Liver (tissue), 8 donors: ENCODE measurements at regions not wholly inside any gene's neighbourhood (a gene's known extent, or its start where the extent isn't known, plus 50 kb on each side); places are given as distances from the start of the nearest gene placed in this dataset.

Source experiments
- DNase-seq: peaks from one replicate; pipeline ENCODE4 v3.0.0-alpha.2; 2017; ENCODE audit warnings: low spot score
- H3K27ac ChIP-seq, 2 donors: one replicate each; pipeline ENCODE4 v1.7.0; 2013; ENCODE audit warnings: inconsistent platforms in 2 of 2, low read length in 2 of 2, control low read depth in 1 of 2, low read depth in 1 of 2, mild to moderate bottlenecking in 1 of 2
- H3K27me3 ChIP-seq, 4 donors: one replicate each; pipeline versions ENCODE4 v1.6.1 to v1.7.0; 2013; ENCODE audit warnings: low read length in 3 of 4, inconsistent platforms in 1 of 4, mild to moderate bottlenecking in 1 of 4, moderate library complexity in 1 of 4; ENCODE audit not compliant: control insufficient read depth in 4 of 4, insufficient read depth in 4 of 4
- H3K36me3 ChIP-seq, 4 donors: one replicate each; pipeline versions ENCODE4 v1.6.1 to v1.7.0; 2013; ENCODE audit warnings: low read length in 3 of 4, mild to moderate bottlenecking in 3 of 4, low read depth in 1 of 4, moderate library complexity in 1 of 4; ENCODE audit not compliant: control insufficient read depth in 4 of 4, insufficient read depth in 3 of 4
- H3K4me1 ChIP-seq, 4 donors: one replicate each; pipeline versions ENCODE4 v1.6.1 to v1.7.0; 2013; ENCODE audit warnings: low read length in 3 of 4, mild to moderate bottlenecking in 3 of 4, moderate library complexity in 1 of 4; ENCODE audit not compliant: control insufficient read depth in 4 of 4, insufficient read depth in 4 of 4
- H3K4me3 ChIP-seq, 3 donors: one replicate each; pipeline versions ENCODE4 v1.6.1 to v1.7.0; 2013; ENCODE audit warnings: low read length in 3 of 3, control low read depth in 1 of 3, low read depth in 1 of 3, mild to moderate bottlenecking in 1 of 3
- H3K9ac ChIP-seq, 2 donors: one replicate each; pipeline ENCODE4 v1.7.0; 2013; ENCODE audit warnings: low read length in 2 of 2, mild to moderate bottlenecking in 2 of 2, moderate library complexity in 2 of 2, control low read depth in 1 of 2, low read depth in 1 of 2
- H3K9me3 ChIP-seq, 4 donors: one replicate each; pipeline versions ENCODE4 v1.6.1 to v1.7.0; 2013; ENCODE audit warnings: low read length in 3 of 4; ENCODE audit not compliant: control insufficient read depth in 4 of 4
- CTCF ChIP-seq: fragments of 150-350 bp; IDR thresholded peaks from 2 replicates; pipeline ENCODE4 v1.5.1; 2017; ENCODE audit warnings: improper control_type of control experiment, low read depth, low read length; ENCODE audit not compliant: missing input control
- EGR1 ChIP-seq, 2 donors: IDR thresholded peaks; 2 replicates each; pipeline ENCODE4 v1.6.1; 2016 to 2018; ENCODE audit warnings: antibody characterized with exemption in 2 of 2, low read depth in 2 of 2
- FOXA1 ChIP-seq: IDR thresholded peaks from 2 replicates; pipeline ENCODE4 v1.6.1; 2016; ENCODE audit warnings: antibody characterized with exemption
- GABPA ChIP-seq, 2 donors: IDR thresholded peaks in 1 of 2; conservative IDR thresholded peaks in 1 of 2; 2 replicates each; pipeline ENCODE4 v1.6.1; 2016; ENCODE audit warnings: antibody characterized with exemption in 2 of 2, mild to moderate bottlenecking in 1 of 2, moderate library complexity in 1 of 2
- HNF4A ChIP-seq, 2 donors: conservative IDR thresholded peaks; 2 replicates each; pipeline ENCODE4 v1.6.1; 2016; ENCODE audit warnings: antibody characterized with exemption in 2 of 2, mild to moderate bottlenecking in 2 of 2
- JUND ChIP-seq, 2 donors: IDR thresholded peaks; 2 replicates each; pipeline ENCODE4 v1.6.1; 2016; ENCODE audit warnings: antibody characterized with exemption in 2 of 2
- NR2F2 ChIP-seq: IDR thresholded peaks from 2 replicates; pipeline ENCODE4 v1.6.1; 2016; ENCODE audit warnings: antibody characterized with exemption
- RAD21 ChIP-seq, 2 donors: IDR thresholded peaks; 2 replicates each; pipeline ENCODE4 v1.6.1; 2016; ENCODE audit warnings: antibody characterized with exemption in 2 of 2, mild to moderate bottlenecking in 2 of 2
- REST ChIP-seq: IDR thresholded peaks from 2 replicates; pipeline ENCODE4 v1.6.1; 2016; ENCODE audit warnings: antibody characterized with exemption, mild to moderate bottlenecking
- RXRA ChIP-seq, 2 donors: IDR thresholded peaks; 2 replicates each; pipeline ENCODE4 v1.6.1; 2017 to 2018; ENCODE audit warnings: antibody characterized with exemption in 2 of 2, mild to moderate bottlenecking in 1 of 2
- SP1 ChIP-seq: IDR thresholded peaks from 2 replicates; pipeline ENCODE4 v1.6.1; 2018; ENCODE audit warnings: antibody characterized with exemption, mild to moderate bottlenecking
- TAF1 ChIP-seq: conservative IDR thresholded peaks from 2 replicates; pipeline ENCODE4 v1.6.1; 2016; ENCODE audit warnings: antibody characterized with exemption, mild to moderate bottlenecking
- YY1 ChIP-seq: IDR thresholded peaks from 2 replicates; pipeline ENCODE4 v1.6.1; 2016; ENCODE audit warnings: antibody characterized with exemption, mild to moderate bottlenecking
- ZBTB33 ChIP-seq: IDR thresholded peaks from 2 replicates; pipeline ENCODE4 v1.6.1; 2016; ENCODE audit warnings: antibody characterized with exemption
- WGBS: extraction: QIAGEN DNeasy Blood & Tissue Kit; methylation state at CpG from one replicate; pipeline ENCODE4 v1.1.7; 2013; 5-methylcytosine and 5-hydroxymethylcytosine counted together
- TF ChIP-seq, protein P1 (sequence below): IDR thresholded peaks from 2 replicates; pipeline ENCODE4 v1.6.1; 2016; ENCODE audit warnings: antibody characterized with exemption
- donor health status: healthy.
- donor health status: healthy.
- donor health status: healthy.
- donor health status: healthy.
- donor health status: healthy.

DNA sequence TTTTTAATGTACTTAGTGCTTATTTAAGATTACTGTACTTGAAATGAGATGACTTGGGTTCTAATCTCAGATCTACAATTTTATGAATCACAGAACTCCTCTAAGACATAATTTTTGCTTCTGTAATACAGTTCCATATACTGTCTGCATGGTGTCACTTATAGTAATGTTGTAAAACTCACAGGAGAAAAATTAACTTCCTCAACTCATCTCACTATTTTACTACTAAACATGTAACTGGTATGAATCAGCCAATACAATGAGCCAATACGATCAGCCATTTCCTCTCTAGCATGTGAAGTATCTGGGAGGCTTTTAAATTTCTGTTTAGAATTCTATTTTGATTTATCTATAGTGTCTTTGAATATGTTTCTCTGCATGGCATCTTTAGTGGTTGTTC is 85.3 kb downstream of the NHLRC3 start:
- WGBS: 62% methylated on average over 1 of the region's 1 CpG
- no peaks in the 10 kb centered on the region for H3K9me3 ChIP-seq
- DNase-seq: no peak
- H3K27ac ChIP-seq: no peak overlapping the region
- no peaks in the 10 kb centered on the region for H3K4me1 ChIP-seq
- no peaks in the 10 kb centered on the region for H3K36me3 ChIP-seq
- TF ChIP-seq EGR1 (IDR thresholded peaks at IDR 0.05; ENCODE audit: low read depth in 2 of 2) (no peak), SP1 (no peak), TAF1 (no peak), REST (no peak), RXRA (IDR thresholded peaks at IDR 0.05) (no peak), GABPA (IDR thresholded peaks at IDR 0.05 in 1 of 2, conservative IDR thresholded peaks at IDR 0.05 in 1 of 2) (no peak), YY1 (no peak), FOXA1 (no peak), NR2F2 (no peak), CTCF (no peak), JUND (IDR thresholded peaks at IDR 0.05) (no peak), HNF4A (conservative IDR thresholded peaks at IDR 0.05) (no peak), ZBTB33 (no peak)
- TF ChIP-seq, protein P1, sequence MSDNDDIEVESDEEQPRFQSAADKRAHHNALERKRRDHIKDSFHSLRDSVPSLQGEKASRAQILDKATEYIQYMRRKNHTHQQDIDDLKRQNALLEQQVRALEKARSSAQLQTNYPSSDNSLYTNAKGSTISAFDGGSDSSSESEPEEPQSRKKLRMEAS: no peak
- no peak overlapping the region for H3K9ac ChIP-seq
- H3K27me3 ChIP-seq: peaks cover 0 to 3% (median 0%) of the 10 kb centered on the region in 4 donors
- H3K4me3 ChIP-seq: no peak overlapping the region

DNA sequence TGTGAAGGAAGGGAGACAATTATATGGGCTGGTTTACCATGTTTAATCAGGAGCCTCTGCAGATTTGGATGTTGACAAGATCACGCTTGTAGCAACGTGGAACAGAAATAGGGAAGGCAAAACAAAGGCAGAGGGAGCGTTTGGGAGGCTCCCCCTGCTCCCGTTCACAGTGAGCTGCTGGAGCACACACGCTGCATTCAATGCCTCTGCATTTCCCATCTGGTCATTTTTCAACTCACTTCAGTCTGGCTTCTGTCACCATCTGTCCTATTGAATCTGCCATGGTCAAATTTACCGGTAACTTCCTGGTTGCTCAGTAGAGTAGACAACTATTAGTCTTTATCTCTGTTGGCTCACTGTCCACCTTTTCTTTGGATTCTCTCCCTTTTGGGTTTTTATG is 91.0 kb downstream of the NHLRC3 start:
- Histone ChIP-seq H3K27me3 (peaks cover 0 to 5% (median 0%) of the 10 kb centered on the region in 4 donors), H3K9ac (no peak overlapping the region), H3K27ac (no peak overlapping the region), H3K9me3 (no peaks in the 10 kb centered on the region), H3K4me1 (no peaks in the 10 kb centered on the region), H3K4me3 (no peak overlapping the region), H3K36me3 (no peaks in the 10 kb centered on the region)
- WGBS: 57% methylated on average over 6 of the region's 6 CpGs
- DNase-seq: no peak
- TF ChIP-seq RXRA (IDR thresholded peaks at IDR 0.05): no peak
- no peak for TF ChIP-seq HNF4A (conservative IDR thresholded peaks at IDR 0.05)
- TF ChIP-seq RAD21 (IDR thresholded peaks at IDR 0.05): no peak
